HL-60 (cell line): ENCODE measurements at regions not wholly inside any gene's neighbourhood (a gene's known extent, or its start where the extent isn't known, plus 50 kb on each side); places are given as distances from the start of the nearest gene placed in this dataset.

Experiments
- DNase-seq, 2 experiments: peaks; one replicate each; pipeline ENCODE4 v3.0.0-alpha.2; 2010 to 2020; ENCODE audit warnings: low read depth in 1 of 2, low spot score in 1 of 2
- H3K27ac ChIP-seq: fragments of 250-450 bp; sonication (Bioruptor Pico); replicated peaks from 2 replicates; pipeline ENCODE4 v1.5.1; 2020; ENCODE audit warnings: mild to moderate bottlenecking, moderate library complexity
- H3K27me3 ChIP-seq: fragments of 250-450 bp; sonication (Bioruptor Pico); 2 replicates; pipeline ENCODE4 v1.5.1; 2021; ENCODE audit warnings: mild to moderate bottlenecking, moderate library complexity; ENCODE audit not compliant: insufficient read depth, poor library complexity, severe bottlenecking
- H3K4me3 ChIP-seq: replicated peaks from 2 replicates; pipeline ENCODE4 v1.5.1; 2011; ENCODE audit warnings: mild to moderate bottlenecking, control low read depth, low read length; ENCODE audit not compliant: insufficient read depth
- CTCF ChIP-seq: IDR thresholded peaks from one replicate; pipeline ENCODE4 v1.5.1; 2011; ENCODE audit warnings: low read length, control low read depth, inconsistent platforms; ENCODE audit not compliant: insufficient read depth
- GABPA ChIP-seq: IDR thresholded peaks from 2 replicates; pipeline ENCODE4 v1.6.1; 2012; ENCODE audit warnings: low read depth
- POLR2AphosphoS5 ChIP-seq: IDR thresholded peaks from 2 replicates; pipeline ENCODE4 v1.6.1; 2012; ENCODE audit warnings: low read depth
- REST ChIP-seq: IDR thresholded peaks from 2 replicates; pipeline ENCODE4 v1.6.1; 2012; ENCODE audit warnings: low read depth; ENCODE audit not compliant: insufficient replicate concordance
- SPI1 ChIP-seq: IDR thresholded peaks from 2 replicates; pipeline ENCODE4 v1.6.1; 2012; ENCODE audit warnings: low read depth, mild to moderate bottlenecking, borderline replicate concordance

DNA sequence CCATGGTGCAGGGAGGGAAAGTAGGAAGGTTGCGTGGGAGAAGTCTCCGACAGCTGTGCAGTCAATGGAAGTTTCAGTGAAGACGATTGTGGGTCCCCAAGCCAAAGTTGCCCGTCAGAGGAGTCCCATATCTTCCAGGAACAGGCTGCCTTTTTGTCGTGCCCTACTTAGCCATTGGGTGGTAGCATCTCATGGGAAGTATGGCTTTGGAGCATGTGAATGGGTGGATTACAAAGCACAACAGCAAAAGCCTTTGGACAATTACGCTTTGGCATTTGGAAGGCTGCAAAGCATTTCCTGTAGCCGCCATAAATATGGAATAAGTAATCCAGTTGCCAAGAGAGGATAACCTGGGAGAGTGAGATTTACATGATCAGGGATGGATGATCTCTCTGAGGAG, 300.7 kb upstream of the BOD1L1 start:
- TF ChIP-seq SPI1, result no peak
- no peak for TF ChIP-seq GABPA
- no peak for TF ChIP-seq REST
- no peak for TF ChIP-seq CTCF
- TF ChIP-seq POLR2AphosphoS5, result no peak
- DNase-seq, result no peak
- H3K27me3 ChIP-seq, result no peaks in the 10 kb centered on the region
- H3K4me3 ChIP-seq, result no peak overlapping the region
- H3K27ac ChIP-seq, result no peak overlapping the region

- Histone ChIP-seq H3K27ac (no peak overlapping the region), H3K27me3 (no peaks in the 10 kb centered on the region), H3K4me3 (no peak overlapping the region)
- no peak for DNase-seq
- TF ChIP-seq REST (no peak), GABPA (no peak), SPI1 (no peak)
Measured at GRCh38 chr4:13930155-13930554, 302.6 kb upstream of the BOD1L1 start.

- DNase-seq, result no peak
- no peaks in the 10 kb centered on the region for H3K27me3 ChIP-seq
- no peak overlapping the region for H3K27ac ChIP-seq
- TF ChIP-seq REST (no peak), SPI1 (no peak), GABPA (no peak), POLR2AphosphoS5 (no peak), CTCF (no peak)
- H3K4me3 ChIP-seq, result no peak overlapping the region
Measured at GRCh38 chr4:13933191-13933590, 305.7 kb upstream of the BOD1L1 start.

- DNase-seq, result no peak
- H3K27ac ChIP-seq, result no peak overlapping the region
- TF ChIP-seq REST (no peak), SPI1 (no peak), CTCF (no peak), GABPA (no peak), POLR2AphosphoS5 (no peak)
Measured at GRCh38 chr4:13938299-13938698, 310.8 kb upstream of the BOD1L1 start.

More at GRCh38 chr4:13938299-13938698, 310.8 kb upstream of the BOD1L1 start:
- no peak overlapping the region for H3K4me3 ChIP-seq
- no peaks in the 10 kb centered on the region for H3K27me3 ChIP-seq
